ENCODE measurements at regions not wholly inside any gene's neighbourhood (a gene's known extent, or its start where the extent isn't known, plus 50 kb on each side); places are given as distances from the start of the nearest gene placed in this dataset.

- no peak for DNase-seq
Observed at GRCh38 chr6:7041511-7042026, 66.2 kb upstream of the RREB1 start.

- no peak for DNase-seq
Observed at GRCh38 chr6:7042056-7042653, 65.6 kb upstream of the RREB1 start.

GRCh38 chr6:7042654-7043545 lies 64.9 kb upstream of the RREB1 start:
- DNase-seq = no peak

- DNase-seq = no peak
Observed at GRCh38 chr6:7045331-7045730, 62.4 kb upstream of the RREB1 start.

GRCh38 chr6:7045746-7046145 lies 62.0 kb upstream of the RREB1 start:
- no peak for DNase-seq

GRCh38 chr6:7047128-7047527 lies 60.6 kb upstream of the RREB1 start:
- DNase-seq = no peak

GRCh38 chr6:7047966-7048365 lies 59.8 kb upstream of the RREB1 start:
- DNase-seq = no peak

- DNase-seq = no peak
Observed at GRCh38 chr6:7048894-7049293, 58.9 kb upstream of the RREB1 start.

GRCh38 chr6:7050004-7050403 lies 57.8 kb upstream of the RREB1 start:
- DNase-seq = no peak

- DNase-seq = peak in 1 of 2 donors; percentile 27
Observed at GRCh38 chr6:7050872-7051779, 56.6 kb upstream of the RREB1 start.

GRCh38 chr6:7051780-7052442 lies 55.9 kb upstream of the RREB1 start:
- DNase-seq = peak; percentile 48 to 49

- DNase-seq = no peak
Observed at GRCh38 chr6:7052443-7053011, 55.2 kb upstream of the RREB1 start.

GRCh38 chr6:7053125-7053774 lies 54.5 kb upstream of the RREB1 start:
- no peak for DNase-seq

All from stimulated activated CD4-positive, alpha-beta T cell treated with anti-CD3 and anti-CD28 coated beads, Interleukin-2, amount 100 ng/mL, for 24 hours (primary cell).